Mesodermal cell (in vitro differentiated cells): ENCODE measurements at regions not wholly inside any gene's neighbourhood (a gene's known extent, or its start where the extent isn't known, plus 50 kb on each side); places are given as distances from the start of the nearest gene placed in this dataset.
"Not testable (repeated sequence)": the region's sequence is repeated elsewhere in the genome, so short reads cannot be mapped to it uniquely, and the experiment has no call there.

Source experiments
- H3K27ac ChIP-seq: 2 replicates; pipeline ENCODE4 v1.7.0; 2013; ENCODE audit warnings: mild to moderate bottlenecking, low read depth, low read length, moderate library complexity; ENCODE audit not compliant: severe bottlenecking
- H3K36me3 ChIP-seq: 2 replicates; pipeline ENCODE4 v1.7.1; 2013; ENCODE audit warnings: mild to moderate bottlenecking, low read length, moderate library complexity; ENCODE audit not compliant: control insufficient read depth, insufficient read depth
- H3K4me1 ChIP-seq: one replicate; pipeline ENCODE4 v1.7.1; 2013; ENCODE audit warnings: mild to moderate bottlenecking, low read length; ENCODE audit not compliant: insufficient read depth, control insufficient read depth, poor library complexity, severe bottlenecking
- H3K4me3 ChIP-seq: 2 replicates; pipeline ENCODE4 v1.7.0; 2013; ENCODE audit warnings: low read length, control low read depth, mild to moderate bottlenecking; ENCODE audit not compliant: insufficient read depth, poor library complexity, severe bottlenecking; ENCODE audit errors: extremely low read depth
- H3K9me3 ChIP-seq: 2 replicates; pipeline ENCODE4 v1.7.1; 2013; ENCODE audit warnings: mild to moderate bottlenecking, low read length, moderate library complexity; ENCODE audit not compliant: control insufficient read depth
- WGBS, 2 experiments: methylation state at CpG; one replicate each; pipeline ENCODE4 v1.1.5; 2013; ENCODE audit warnings: missing lambda C conversion rate in 2 of 2; ENCODE audit not compliant: insufficient coverage in 2 of 2; 5-methylcytosine and 5-hydroxymethylcytosine counted together

DNA sequence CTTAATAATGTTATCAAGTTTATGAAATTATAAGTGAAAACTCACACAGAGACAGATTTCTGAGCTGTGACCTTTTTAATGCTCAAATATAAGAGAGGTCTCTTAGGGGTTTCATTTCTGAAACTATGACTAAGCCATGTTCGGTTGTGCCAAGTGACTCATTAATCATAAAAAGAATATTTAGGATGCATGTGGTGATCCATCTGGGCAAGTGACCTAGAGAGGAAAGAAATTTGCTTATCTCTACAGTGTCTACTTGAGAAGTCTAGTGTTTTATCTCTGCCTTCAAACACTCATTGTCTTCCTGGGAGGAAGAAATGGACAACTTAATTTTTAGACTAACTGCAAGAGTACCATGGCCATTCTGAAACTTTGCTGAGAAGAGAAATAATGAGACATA, 545.3 kb upstream of the GRID2 start:
- WGBS, 2 experiments, result 60% methylated on average over 1 of the region's 1 CpG; no CpG with 5 or more reads in 1 of the 2 experiments
- H3K9me3 ChIP-seq, result no peaks in the 10 kb centered on the region
- no peak overlapping the region for H3K27ac ChIP-seq
- H3K4me1 ChIP-seq, result no peaks in the 10 kb centered on the region
- no peaks in the 10 kb centered on the region for H3K36me3 ChIP-seq
- no peak overlapping the region for H3K4me3 ChIP-seq

DNA sequence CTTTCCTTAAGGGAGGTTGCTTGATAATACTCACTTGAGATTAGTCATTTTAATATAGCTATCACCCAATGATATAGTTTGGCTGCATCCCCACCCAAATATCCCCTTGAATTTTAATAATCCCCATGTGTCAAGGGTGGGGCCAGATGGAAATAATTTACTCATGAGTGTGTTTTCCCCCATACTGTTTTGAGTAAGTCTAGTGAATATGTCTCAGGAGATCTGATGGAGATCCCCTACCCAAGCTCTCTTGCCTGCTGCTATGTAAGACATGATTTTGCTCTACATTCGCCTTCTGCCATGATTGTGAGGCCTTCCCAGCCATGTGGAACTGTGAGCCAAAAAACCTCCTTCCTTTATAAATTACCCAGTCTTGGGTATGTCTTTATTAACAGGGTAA, 539.7 kb upstream of the GRID2 start:
- no peaks in the 10 kb centered on the region for H3K4me1 ChIP-seq
- 80% methylated on average over 1 of the region's 1 CpG; no CpG with 5 or more reads in 1 of the 2 experiments for whole genome bisulfite sequencing, 2 experiments
- H3K27ac ChIP-seq, result no peak overlapping the region
- H3K36me3 ChIP-seq, result no peaks in the 10 kb centered on the region
- H3K9me3 ChIP-seq, result no peaks in the 10 kb centered on the region
- H3K4me3 ChIP-seq, result no peak overlapping the region

DNA sequence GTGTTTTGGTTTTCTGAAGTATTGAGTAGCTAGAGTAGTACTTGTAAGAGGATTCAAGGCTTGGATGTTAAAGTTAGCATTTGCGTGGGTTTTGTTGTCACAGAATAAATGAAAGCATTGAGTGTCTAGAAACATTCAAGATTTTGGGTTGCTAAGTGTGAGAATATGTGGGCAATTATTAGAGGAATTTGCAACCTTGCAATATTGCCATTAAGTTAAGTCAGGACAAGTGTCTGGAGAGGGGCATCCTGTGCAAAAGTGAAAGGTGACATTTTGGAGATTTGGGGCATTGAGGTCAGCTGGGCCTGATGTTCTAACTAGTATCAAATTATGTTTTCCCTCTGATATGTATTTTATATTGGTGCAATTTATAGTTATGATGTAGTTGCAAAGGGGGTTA, 533.9 kb upstream of the GRID2 start:
- no peaks in the 10 kb centered on the region for H3K9me3 ChIP-seq
- no peaks in the 10 kb centered on the region for H3K36me3 ChIP-seq
- no peak overlapping the region for H3K27ac ChIP-seq
- WGBS, 2 experiments, result 100% methylated on average over 1 of the region's 1 CpG; no CpG with 5 or more reads in 1 of the 2 experiments
- no peaks in the 10 kb centered on the region for H3K4me1 ChIP-seq
- no peak overlapping the region for H3K4me3 ChIP-seq

DNA sequence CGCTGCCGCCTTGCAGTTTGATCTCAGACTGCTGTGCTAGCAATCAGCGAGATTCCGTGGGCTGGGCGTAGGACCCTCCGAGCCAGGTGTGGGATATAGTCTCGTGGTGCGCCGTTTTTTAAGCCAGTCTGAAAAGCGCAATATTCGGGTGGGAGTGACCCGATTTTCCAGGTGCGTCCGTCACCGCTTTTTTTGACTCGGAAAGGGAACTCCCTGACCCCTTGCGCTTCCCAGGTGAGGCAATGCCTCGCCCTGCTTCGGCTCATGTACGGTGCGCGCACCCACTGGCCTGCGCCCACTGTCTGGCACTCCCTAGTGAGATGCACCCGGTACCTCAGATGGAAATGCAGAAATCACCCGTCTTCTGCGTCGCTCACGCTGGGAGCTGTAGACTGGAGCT, 512.1 kb upstream of the GRID2 start:
- not testable (repeated sequence) for H3K4me1 ChIP-seq, H3K9me3 ChIP-seq, H3K27ac ChIP-seq, H3K36me3 ChIP-seq
- H3K4me3 ChIP-seq, result peak overlapping the region; percentile 24
- 64 to 67% methylated on average over 17 to 19 of the region's 28 CpGs for WGBS, 2 experiments

DNA sequence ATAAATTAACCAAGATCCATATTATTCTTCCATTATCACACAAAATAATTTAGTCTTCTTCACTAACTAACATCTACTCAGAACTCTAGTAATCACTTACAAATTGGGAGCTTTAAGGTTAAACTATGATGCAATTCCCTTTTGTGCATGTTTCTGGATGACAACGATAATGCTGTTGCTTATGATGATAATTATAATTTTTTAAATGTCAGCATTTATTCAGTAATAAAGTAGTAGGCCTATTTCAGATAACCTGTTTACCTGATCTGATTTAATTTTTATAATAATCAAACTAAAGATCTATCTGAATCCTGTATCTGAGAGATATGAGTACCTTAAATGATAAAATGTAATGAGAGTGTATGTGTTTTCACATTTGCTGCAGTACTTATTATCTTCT, 507.8 kb upstream of the GRID2 start:
- no peak overlapping the region for H3K27ac ChIP-seq
- WGBS, 2 experiments, result no CpG with 5 or more reads among the region's 1 CpG

DNA sequence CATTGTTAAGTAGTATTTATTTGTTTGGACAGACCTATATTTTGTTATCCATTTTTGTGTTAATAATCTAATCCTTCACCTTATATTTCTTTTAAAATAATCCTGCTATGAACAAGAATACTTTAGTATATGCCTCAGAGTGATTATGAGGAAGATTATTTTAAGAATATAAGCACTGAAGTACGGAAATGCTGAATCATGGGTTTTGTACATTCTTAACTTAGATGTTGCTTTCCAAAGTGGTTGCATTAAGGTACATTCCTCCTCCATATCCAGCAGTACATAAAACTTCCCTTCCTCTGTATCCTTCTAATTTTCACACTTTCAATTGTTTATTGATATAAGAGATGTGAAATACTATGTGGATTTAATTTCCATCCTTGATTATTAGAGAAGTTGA, 491.4 kb upstream of the GRID2 start:
- Histone ChIP-seq H3K9me3 (no peaks in the 10 kb centered on the region), H3K27ac (no peak overlapping the region), H3K4me3 (no peak overlapping the region), H3K4me1 (no peaks in the 10 kb centered on the region), H3K36me3 (no peaks in the 10 kb centered on the region)
- no CpG with 5 or more reads among the region's 1 CpG for WGBS, 2 experiments

More for the DNA sequence above, 507.8 kb upstream of the GRID2 start:
- H3K4me1 ChIP-seq, result no peaks in the 10 kb centered on the region
- H3K4me3 ChIP-seq, result no peak overlapping the region
- no peaks in the 10 kb centered on the region for H3K36me3 ChIP-seq
- no peaks in the 10 kb centered on the region for H3K9me3 ChIP-seq

DNA sequence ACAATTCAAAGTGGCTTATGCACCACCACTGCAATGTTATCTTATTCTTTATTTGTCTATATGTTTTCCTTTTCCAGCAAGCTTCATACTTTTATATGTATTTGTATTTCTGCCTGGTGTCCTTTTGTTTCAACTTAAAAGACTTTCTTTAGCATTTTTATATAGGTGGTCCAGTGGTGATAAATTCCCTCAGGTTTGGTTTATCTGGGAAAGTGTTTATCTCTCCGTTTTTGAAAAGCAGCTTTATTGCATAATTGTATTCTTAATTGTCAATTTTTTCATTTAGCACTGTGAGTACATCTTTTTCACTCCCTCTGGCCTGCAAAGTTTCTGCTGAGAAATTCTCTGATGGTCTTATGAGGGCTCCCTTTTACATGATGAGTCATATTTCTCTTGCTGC, 479.0 kb upstream of the GRID2 start:
- no CpG with 5 or more reads among the region's 1 CpG for WGBS, 2 experiments
- Histone ChIP-seq H3K36me3 (no peaks in the 10 kb centered on the region), H3K9me3 (no peaks in the 10 kb centered on the region), H3K27ac (no peak overlapping the region), H3K4me3 (no peak overlapping the region), H3K4me1 (no peaks in the 10 kb centered on the region)

DNA sequence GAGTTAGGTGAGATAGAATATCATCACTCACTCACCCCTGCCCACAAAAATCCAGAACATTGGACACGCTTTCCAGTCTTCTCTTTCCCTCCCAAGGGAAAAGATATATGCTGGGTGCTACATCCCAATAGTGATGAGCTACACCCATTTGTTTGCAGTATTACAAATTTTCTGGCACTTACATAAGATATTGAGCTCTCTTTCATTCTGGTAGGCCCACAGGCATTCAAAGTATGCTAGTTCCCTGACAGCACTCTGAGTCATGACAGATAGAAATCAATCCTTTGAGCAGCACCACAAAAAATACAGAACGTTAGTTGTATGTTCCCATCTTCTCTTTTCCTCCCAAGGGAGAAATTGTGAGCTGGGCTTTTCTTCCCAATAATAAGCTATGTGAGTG, 477.6 kb upstream of the GRID2 start:
- Histone ChIP-seq H3K27ac (no peak overlapping the region), H3K9me3 (no peaks in the 10 kb centered on the region), H3K4me1 (no peaks in the 10 kb centered on the region), H3K36me3 (no peaks in the 10 kb centered on the region), H3K4me3 (no peak overlapping the region)
- WGBS, 2 experiments, result no CpG with 5 or more reads among the region's 2 CpGs

DNA sequence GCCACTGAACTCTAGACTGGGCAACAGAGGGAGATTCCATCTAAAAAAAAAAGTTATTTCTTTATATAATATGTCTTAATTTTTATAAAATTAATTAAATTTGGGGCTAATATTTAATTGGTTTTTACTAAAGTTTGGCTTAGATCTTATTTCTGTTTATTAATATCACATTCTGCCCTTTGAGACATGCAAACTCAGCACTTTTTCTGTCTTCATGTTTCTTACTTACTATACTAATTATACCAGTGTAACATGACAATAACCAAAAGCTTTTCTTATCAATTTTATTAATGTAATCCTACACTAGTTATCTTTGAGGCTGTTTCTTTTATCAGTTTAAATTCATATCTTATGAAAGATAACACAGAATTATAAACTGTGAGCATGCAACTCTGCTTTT, 475.9 kb upstream of the GRID2 start:
- H3K4me3 ChIP-seq, result no peak overlapping the region
- no peak overlapping the region for H3K27ac ChIP-seq
- peaks cover 8% of the 10 kb centered on the region for H3K9me3 ChIP-seq
- no peaks in the 10 kb centered on the region for H3K4me1 ChIP-seq
- no peaks in the 10 kb centered on the region for H3K36me3 ChIP-seq

DNA sequence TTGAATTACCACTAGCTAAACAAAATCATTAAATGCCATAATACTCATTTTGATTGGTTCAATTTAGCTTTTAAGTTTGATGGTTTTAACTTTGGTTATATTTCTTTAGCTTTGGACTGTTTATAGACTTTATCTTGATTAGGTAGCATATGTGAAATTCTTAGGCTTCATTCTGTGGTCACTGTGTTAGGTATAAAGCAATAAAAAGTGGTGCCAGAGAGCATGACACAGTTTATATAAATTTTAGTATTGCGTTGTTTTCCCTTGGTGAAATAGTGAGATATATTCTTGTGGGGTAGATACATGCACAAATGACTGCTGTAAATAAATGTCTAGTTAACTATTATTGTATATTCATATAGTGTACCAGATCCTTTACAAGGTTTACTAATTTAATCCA, 474.2 kb upstream of the GRID2 start:
- H3K27ac ChIP-seq, result no peak overlapping the region
- no peaks in the 10 kb centered on the region for H3K36me3 ChIP-seq
- peaks cover 16% of the 10 kb centered on the region for H3K9me3 ChIP-seq
- no CpG with 5 or more reads among the region's 1 CpG for WGBS, 2 experiments
- no peak overlapping the region for H3K4me3 ChIP-seq
- H3K4me1 ChIP-seq, result no peaks in the 10 kb centered on the region

DNA sequence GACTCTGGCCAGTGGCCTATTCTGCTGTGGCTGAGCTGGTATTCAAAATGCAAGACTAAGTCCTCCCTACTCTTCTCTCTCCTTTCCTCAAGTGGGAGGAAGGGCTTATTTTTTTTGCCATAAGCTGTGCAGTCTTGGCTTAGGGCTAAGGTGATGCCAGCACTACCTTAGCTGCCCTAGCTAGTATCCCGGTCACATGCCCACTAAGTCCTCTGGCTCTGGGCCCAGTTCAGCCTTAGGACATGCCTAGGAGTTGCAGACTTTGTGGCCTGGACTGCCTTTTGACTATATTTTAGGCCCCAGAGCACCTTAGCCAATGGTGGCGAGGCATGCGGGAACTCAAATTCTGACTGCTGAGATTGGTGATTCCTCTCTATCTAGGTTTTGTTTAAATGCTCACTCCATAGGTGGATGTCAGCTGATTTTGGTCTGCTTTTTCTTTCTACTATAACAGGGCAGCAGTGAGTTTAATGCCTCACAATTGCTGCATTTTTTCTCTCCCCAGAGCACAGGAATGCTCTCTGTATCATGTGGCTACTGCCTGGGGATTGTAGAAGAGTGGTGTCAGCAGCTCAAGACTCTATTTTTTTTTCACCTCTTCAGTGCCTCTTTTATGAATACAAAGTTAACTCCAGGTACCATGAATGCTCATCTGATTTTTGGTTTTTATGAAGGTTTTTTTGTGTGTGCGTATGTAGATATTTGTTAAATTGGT, 472.9 kb upstream of the GRID2 start:
- Histone ChIP-seq H3K36me3 (no peaks in the 10 kb centered on the region), H3K4me1 (no peaks in the 10 kb centered on the region), H3K27ac (no peak overlapping the region), H3K9me3 (peaks cover 16% of the 10 kb centered on the region), H3K4me3 (no peak overlapping the region)
- WGBS, 2 experiments, result 96 to 98% methylated on average over 3 of the region's 4 CpGs
